ENCODE measurements at regions not wholly inside any gene's neighbourhood (a gene's known extent, or its start where the extent isn't known, plus 50 kb on each side); places are given as distances from the start of the nearest gene placed in this dataset.

DNA sequence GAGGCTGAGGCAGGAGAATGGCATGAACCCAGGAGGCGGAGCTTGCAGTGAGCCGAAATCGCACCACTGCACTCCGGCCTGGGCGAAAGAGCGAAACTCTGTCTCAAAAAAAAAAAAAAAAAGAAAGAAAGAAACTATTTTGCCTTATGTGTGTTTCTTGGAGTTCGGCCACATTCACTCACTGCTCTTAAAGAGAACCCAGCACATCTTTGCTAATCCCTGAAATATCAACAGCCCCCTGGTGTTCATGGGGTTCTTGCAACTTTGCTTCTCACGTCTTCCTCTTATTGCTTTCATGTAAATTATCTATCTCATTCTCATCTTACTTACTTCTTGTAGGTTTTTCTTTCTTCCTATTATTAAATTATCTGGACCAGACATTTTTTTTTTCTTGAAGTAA lies 126.3 kb upstream of the ASTN2 start:
- no peak overlapping the region for H3K4me3 ChIP-seq (ENCODE audit: low read depth, low read length)
- TF ChIP-seq, protein P1, sequence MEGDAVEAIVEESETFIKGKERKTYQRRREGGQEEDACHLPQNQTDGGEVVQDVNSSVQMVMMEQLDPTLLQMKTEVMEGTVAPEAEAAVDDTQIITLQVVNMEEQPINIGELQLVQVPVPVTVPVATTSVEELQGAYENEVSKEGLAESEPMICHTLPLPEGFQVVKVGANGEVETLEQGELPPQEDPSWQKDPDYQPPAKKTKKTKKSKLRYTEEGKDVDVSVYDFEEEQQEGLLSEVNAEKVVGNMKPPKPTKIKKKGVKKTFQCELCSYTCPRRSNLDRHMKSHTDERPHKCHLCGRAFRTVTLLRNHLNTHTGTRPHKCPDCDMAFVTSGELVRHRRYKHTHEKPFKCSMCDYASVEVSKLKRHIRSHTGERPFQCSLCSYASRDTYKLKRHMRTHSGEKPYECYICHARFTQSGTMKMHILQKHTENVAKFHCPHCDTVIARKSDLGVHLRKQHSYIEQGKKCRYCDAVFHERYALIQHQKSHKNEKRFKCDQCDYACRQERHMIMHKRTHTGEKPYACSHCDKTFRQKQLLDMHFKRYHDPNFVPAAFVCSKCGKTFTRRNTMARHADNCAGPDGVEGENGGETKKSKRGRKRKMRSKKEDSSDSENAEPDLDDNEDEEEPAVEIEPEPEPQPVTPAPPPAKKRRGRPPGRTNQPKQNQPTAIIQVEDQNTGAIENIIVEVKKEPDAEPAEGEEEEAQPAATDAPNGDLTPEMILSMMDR (IDR thresholded peaks at IDR 0.05; ENCODE audit: low read depth, low read length) = no peak

DNA sequence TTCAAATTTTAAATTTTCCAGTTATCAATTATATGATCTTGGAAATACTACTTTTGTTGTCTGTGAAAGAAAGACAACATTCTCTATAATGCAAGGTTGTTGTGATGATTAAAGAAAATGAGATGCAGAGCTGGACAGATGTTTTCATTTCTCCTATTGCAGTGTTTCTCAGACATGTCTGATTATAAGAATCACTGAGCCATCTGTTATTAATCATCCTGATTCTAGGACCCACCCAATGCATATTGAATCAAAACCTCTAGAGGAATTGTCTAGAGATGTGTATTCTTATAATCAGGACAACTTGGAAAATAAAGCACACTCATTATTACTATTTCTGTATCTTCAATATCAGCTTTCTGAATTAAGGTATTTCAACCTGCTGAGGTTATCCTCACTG lies 121.1 kb upstream of the ASTN2 start:
- H3K4me3 ChIP-seq (ENCODE audit: low read depth, low read length) = no peak overlapping the region
- TF ChIP-seq, protein P1 (IDR thresholded peaks at IDR 0.05; ENCODE audit: low read depth, low read length) = no peak

DNA sequence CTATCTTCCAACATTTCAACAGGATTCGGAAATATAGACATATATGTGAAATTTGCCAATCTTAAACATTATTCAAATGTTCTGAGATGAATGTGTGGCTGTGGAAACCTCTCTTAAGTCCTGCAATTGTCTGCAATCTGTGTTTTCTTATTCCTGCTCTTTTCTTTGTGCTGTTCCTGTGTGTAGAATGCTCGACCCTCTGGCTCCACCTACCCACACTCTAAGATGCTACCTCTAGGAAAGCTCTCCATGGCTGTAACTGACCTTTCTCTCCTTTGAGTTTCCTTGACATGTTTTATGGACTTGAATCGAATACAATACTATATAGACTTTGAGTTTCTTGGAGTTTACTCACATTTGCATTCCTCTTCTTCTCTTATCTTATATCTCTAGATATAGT lies 120.6 kb upstream of the ASTN2 start:
- H3K4me3 ChIP-seq (ENCODE audit: low read depth, low read length) = no peak overlapping the region
- TF ChIP-seq, protein P1 (IDR thresholded peaks at IDR 0.05; ENCODE audit: low read depth, low read length) = no peak

DNA sequence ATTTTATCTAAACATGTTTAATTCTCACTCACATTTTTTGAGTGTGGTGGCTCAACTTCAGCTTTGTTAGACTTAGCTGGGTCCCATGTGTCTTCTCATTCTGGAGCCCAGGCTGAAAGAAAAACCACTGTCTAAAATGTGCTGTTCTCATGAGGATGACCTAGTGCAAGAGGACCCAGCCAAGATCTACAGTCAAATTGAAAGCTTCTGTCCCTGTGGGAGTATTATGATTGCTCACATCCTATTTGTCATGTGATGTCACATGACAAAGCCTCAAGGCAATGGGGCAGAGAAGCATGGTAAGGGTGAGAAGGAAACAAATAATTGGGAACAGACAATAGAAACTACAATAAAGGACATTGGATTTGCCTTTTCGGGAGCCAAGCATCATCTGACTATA lies 113.4 kb upstream of the ASTN2 start:
- TF ChIP-seq, protein P1 (IDR thresholded peaks at IDR 0.05; ENCODE audit: low read depth, low read length) = no peak
- H3K4me3 ChIP-seq (ENCODE audit: low read depth, low read length) = no peak overlapping the region

DNA sequence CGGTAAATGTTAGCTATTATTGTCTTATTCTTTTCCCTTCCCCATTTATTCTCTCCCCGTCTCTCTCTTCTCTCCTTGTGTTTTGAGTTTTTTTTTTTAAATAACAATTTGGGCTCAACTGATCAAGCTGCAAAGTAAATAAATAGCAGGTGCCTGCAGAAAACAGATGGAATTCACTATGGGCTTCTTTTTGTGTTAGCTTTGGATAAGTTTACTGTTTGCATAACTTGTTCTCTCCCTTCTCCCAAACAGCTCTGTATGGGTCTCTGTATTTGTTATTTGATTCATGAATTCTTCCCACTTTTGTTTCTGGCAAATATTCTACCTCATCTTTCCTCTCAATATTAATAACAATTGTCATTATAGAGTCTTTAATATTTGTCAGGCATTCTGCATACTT lies 111.8 kb upstream of the ASTN2 start:
- TF ChIP-seq, protein P1 (IDR thresholded peaks at IDR 0.05; ENCODE audit: low read depth, low read length) = no peak
- H3K4me3 ChIP-seq (ENCODE audit: low read depth, low read length) = no peak overlapping the region

DNA sequence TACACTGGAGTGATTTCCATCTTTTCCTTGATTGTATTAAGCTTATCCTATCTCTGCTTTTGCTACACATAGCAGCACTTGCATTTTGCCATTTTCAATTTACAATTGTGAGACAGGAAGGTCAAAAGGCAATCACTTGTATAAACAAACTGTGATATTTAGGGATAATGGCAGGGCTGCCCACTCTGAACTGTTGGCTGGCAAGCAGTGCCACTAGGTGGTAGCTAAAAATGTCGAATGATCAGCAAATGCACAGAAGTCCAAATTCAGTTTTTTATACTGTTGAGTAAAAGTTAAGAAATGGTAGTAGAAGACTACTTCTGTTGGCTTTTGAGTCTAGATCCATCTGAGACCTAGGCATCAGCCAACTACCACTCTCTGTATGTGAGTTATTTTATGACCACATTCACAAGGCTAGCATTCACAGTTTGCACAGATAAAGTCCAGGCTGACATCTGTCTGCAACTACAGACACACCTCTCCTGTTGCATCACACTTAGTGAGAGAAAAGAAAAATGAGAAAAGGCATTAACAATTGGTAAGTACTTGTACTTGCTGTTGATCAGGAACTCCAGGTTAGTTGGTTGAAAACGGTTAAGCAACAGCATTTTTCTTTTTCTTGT lies 108.8 kb upstream of the ASTN2 start:
- TF ChIP-seq, protein P1 (IDR thresholded peaks at IDR 0.05; ENCODE audit: low read depth, low read length) = no peak
- H3K4me3 ChIP-seq (ENCODE audit: low read depth, low read length) = no peak overlapping the region

DNA sequence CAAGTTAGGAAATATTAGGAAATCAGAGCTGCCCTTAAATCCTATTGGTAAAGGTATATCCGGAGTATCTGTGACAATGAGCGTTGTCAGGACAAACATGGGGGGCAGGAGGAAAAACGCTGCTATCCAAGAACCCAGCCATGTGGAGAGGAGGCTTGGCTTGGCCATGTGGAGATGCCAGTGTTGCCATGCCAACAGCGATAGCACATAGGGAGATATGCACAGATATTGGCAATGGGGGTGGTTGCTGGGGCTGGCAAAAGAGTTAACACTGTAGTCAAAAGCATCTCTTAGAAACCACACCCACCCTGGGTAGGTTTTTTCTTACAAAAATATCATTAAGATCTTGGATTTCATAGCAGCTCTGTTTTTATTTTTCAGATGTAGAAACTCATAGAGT lies 106.4 kb upstream of the ASTN2 start:
- TF ChIP-seq, protein P1 (IDR thresholded peaks at IDR 0.05; ENCODE audit: low read depth, low read length) = no peak
- H3K4me3 ChIP-seq (ENCODE audit: low read depth, low read length) = no peak overlapping the region

Measured in WI38 (cell line).